GM21423 (cell line): ENCODE measurements at regions not wholly inside any gene's neighbourhood (a gene's known extent, or its start where the extent isn't known, plus 50 kb on each side); places are given as distances from the start of the nearest gene placed in this dataset.
A peak's percentile ranks its signal among the peaks of the same experiment; 100 is the strongest.
"Not testable (repeated sequence)": the region's sequence is repeated elsewhere in the genome, so short reads cannot be mapped to it uniquely, and the experiment has no call there.

Source experiments
- ATAC-seq: cut with Tn5 transposase; IDR thresholded peaks from one replicate; pipeline ENCODE4 v1.9.1; 2021; ENCODE audit warnings: mild to moderate bottlenecking, moderate library complexity; ENCODE audit not compliant: unreplicated experiment

- no peak for ATAC-seq
Observed at GRCh38 chr6:155584006-155584405, 128.4 kb upstream of the NOX3 start.

DNA sequence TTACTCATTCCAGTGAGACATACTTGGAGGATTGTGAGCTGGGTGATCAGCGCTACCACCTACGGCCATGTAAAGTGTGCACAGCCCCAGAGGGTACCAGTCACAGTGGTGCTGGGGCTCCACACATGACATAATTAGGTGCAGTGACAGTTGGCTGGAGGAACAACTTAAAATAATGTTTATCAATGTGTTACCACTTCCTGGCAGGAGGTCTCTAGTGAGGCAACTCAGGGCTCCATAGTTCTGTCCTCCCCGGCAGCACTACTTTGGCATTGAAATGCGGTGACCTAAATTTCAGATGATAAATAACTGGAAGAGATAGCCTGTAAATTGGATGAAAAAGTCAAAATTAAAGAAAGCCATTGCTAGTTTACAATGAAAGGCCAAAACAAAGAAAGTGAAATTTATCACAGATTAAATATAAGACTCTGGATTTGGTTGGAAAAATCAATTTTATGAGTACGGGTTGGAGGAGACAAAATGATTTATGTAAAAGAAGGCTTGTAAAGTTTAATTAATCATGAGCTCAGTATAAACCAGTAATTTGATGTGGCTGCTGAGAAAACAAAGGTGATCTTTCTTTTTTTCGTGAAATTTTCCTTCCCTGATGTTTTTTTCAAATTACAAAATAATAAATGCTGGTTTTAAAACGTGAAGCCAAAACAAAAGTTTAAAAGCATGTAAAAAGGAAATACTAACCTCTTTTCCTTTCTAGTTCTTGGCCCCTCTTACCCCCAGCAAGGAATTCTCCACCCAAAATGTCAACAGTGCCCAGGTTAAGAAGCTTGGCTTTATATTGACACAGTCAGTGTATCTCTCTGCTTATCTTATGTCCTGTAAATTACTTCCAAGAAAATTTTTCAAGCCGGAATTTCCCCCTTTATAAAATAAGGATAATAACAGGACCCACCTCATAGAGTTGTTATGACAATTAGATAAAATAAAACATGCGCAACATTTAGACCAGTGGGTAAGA is 126.7 kb upstream of the NOX3 start:
- no peak for ATAC-seq

DNA sequence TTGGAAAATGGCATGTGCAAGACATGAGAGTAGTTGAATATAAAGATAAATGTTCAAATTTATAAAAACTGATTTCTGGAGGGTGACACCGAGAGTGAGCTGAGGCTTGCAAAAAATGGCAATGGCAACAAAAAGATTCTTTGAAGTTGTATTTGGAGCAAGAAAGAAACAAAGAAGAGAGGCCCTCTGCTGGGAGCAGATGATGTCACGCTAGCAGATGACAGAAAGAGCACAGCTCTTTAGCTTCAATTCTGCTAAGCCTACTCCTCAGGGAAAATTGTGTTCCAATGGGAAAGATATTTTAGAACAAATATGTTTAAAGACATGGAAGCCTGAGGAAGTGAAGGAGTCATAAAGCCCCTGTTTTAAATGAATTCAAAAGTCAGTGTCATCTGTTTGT is 125.3 kb upstream of the NOX3 start:
- no peak for ATAC-seq

- ATAC-seq = no peak
Observed at GRCh38 chr6:155578251-155578650, 122.6 kb upstream of the NOX3 start.

DNA sequence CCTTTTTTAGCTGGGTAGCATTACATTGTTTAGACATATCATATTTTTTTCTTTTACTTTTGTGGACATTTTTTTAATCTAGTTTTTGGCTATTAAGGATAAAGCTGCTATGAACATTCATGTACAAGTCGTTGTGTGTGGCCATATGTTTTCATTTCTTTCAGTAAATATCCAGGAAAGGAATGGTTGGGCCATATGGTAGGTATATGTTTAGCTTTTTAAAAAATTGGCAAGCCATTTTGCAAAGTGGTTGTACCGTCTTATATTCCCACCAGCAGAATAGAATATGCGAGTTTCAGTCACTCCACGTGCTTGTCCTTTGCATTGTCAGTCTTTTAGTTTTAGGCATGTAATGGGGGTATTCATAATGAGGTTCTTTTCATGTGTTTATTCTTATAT is 106.3 kb upstream of the NOX3 start:
- no peak for ATAC-seq

DNA sequence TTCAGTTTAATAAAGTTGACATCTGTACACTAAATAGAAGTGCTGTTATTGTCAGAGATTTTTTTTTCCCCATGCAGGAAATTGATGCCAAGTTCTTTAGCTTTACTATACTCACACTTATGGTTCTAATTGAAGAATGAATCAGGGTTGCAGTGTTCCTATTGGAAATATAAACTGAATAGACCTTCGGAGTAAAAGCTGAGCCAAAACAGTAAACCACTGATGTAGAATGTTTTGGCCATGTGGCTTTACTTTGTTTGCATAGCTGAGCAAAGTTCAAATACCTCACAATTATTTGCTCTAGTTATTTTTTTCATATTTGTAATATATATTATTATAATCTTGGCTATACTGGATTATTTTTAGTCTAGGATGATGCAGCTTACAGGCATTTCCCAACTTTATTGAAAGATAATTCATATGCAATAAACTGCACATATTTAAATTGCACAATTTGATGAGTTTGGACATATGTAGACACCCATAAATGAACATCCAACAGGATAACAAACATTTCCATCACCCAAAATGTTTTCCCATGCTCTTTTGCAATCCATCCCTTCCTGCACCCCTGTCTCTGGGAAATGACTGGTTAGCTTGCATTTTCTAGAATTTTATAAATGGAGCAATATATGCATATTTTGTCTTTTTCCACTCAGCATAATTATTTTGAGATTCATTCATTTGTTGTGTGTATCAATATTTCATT is 105.8 kb upstream of the NOX3 start:
- no peak for ATAC-seq

- ATAC-seq = no peak
Observed at GRCh38 chr6:155549928-155550327, 94.3 kb upstream of the NOX3 start.

DNA sequence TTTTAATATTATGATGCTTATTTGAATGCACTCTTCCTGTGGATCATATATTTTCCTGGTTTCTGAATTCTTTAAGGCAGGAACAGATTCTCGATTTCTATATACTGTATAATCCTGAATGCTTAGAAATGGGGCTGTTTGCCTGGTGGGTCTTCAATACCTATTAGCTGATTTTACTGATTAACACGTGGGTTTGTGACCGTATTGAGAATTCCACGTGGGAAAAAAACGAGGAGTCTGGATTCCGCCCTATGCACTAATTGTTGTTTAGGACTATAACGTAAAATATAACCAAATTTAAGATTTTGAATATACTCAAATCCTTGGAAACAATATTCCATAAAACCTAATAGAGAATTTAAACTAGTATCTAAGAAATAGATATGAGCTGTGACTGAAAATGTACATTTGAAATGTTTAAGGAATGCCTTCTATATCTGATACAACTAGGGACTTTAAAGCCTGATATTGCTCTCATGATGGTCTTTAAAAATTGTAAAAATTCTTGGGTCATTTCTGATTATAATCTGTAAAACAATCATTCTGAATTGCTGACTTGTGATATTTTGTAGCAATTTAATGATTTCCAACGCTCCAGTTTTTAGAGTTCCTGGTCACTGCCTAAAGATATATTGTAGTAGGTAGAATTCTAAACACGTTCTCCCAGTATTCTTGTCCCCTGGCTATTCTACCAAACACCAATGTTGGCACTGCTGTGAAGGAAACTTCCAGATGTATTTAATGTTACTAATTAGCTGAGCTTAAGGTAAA is 93.6 kb upstream of the NOX3 start:
- no peak for ATAC-seq

GRCh38 chr6:155548576-155548975 is 92.9 kb upstream of the NOX3 start:
- no peak for ATAC-seq

DNA sequence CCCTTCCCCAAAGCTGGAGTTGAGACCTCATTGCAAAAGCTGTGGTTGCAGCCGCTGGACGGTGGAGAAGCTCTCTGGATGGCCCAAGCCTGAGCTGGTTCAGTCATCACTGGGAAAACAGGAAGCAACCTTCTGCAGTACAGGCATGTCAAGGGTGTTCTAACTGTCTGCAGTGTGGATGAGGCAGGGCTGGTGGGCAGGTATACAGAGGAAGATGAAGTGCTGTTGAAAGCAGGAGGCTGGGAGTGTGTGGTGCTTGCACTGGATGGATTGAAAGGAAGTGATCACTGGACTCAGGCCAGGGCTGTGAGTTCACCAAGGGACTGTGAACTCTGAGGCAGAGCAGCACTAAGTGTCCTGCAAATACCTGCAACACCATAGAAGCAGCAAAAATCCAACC is 89.0 kb upstream of the NOX3 start:
- no peak for ATAC-seq

DNA sequence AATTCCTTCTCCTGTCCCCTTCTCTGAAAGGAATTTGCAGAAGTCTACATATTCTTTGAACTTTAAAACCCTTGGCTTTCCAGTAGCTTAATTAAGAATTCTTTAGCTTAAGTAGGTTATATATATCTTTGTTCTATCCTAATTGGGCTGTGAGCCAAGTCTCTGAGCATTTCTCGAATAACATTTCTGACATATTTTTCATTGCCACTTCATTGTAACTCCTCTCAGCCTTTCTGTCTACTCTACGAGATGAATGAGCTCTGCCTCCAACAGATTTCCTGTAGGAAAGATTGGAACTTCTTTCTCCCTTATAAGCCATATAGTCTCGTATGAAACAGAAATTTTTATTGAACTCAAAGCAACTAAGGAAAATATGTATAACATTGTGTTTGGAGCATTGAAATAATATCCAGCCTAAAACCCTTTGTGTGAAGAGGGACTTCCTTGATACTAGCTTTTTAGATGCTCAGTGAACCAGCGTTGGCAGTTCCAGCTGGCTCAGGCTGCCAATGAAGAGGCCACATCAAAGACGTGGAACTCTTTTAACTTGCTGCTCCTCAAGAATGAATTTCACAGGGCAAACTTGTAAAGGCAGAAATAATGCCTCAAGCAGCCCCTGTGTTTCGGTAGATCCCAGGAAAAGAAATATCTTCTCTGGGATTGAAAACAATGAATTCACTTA is 87.7 kb upstream of the NOX3 start:
- no peak for ATAC-seq

- no peak for ATAC-seq
Observed at GRCh38 chr6:155542036-155542435, 86.4 kb upstream of the NOX3 start.

- no peak for ATAC-seq
Observed at GRCh38 chr6:155538708-155539390, 83.2 kb upstream of the NOX3 start.

- ATAC-seq = no peak
Observed at GRCh38 chr6:155534678-155535077, 79.0 kb upstream of the NOX3 start.

DNA sequence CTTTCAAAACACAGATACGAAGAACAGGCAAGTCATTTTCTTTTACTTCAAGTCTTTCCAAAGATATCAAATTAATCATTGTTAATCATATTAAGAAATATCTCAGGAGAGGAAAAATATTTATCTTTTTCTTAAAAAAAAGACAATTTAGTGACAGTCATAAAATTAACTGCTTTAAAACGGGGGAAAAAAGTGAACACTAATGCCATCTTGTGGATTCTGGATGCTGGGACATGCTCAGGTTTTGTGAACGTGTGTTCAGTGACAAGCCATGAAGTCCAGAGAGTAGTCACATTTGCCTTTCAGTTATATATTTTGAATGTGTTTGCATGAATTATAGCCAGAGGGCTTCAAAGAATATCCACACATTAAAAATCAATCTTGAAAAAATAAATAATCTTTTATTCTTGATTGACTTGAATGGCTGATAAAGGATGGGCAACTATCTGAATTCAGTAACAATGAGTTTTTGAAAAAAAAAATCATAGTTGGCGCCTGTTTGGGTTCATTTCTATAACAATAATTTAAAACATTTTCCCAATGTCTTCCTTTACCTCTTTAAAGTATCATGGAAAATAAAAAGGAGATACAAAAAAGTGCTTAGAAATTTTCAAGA is 74.7 kb upstream of the NOX3 start:
- ATAC-seq = peak; percentile 69

DNA sequence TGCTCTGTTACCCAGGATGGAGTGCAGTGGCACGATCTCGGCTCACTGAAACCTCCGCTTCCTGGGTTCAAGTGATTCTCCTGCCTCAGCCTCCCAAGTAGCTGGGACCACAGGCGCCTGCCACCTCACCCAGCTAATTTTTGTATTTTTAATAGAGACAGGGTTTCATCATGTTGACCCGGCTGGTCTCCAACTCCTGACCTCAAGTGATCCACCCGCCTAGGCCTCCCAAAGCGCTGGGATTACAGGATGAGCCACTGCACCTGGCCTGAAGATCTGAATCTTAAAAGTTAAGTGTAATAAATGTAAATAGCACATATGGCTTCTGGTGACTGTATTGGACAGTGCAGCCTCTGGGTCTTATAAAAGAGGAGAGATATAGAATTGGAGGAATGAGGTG is 74.2 kb upstream of the NOX3 start:
- ATAC-seq = not testable (repeated sequence)

DNA sequence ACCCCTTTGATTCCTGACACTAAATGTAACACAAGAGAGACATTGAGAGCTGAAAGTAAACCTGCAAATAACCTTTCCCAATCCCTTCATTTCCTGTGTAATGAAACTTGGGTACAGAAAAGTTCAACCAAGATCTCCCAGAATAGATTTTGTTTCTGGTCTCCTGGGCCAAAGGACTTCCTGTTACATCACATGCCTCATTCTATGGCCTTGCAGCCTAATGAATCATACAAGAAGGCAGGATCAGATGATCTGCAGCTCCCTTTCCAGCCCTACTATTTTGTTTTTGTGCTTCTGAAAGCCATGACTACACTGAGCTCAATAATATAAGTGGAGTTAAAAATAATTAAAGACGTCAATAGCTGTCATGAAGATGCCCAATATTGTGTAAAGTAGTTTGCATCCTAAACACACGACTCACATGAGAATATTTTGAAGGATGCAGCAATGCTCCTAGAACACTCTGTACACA is 73.4 kb upstream of the NOX3 start:
- peak; percentile 49 for ATAC-seq

DNA sequence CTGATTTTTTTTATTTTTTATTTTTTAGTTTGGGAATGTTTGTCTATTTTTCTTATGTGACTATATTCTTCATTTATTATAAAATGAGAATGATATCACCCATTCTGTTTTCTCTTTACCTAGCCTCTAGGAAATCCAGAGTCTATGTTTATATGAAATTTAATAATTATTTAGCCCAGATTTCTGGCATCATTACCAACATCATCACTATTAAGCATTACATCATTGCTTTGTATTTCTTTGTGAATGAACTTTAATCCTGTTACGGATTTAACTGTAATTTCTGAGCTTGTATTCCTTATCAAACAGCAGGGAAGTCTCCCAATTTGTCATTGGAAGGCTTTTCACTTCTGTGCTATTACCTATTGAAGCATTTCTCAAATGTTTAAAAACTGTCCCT is 72.7 kb upstream of the NOX3 start:
- no peak for ATAC-seq

GRCh38 chr6:155527443-155527842 is 71.8 kb upstream of the NOX3 start:
- no peak for ATAC-seq
